DND-41 (cell line): ENCODE measurements at regions not wholly inside any gene's neighbourhood (a gene's known extent, or its start where the extent isn't known, plus 50 kb on each side); places are given as distances from the start of the nearest gene placed in this dataset.

Experiments
- ATAC-seq: fragments of 200-7000 bp; cut with Tn5 transposase; 3 replicates; pipeline ENCODE4 v1.9.1; 2021; ENCODE audit warnings: low read depth; ENCODE audit not compliant: insufficient read depth
- DNase-seq: peaks from one replicate; pipeline ENCODE4 v3.0.0-alpha.2; 2020
- H2AFZ ChIP-seq: 2 replicates; pipeline ENCODE4 v1.6.0; 2012; ENCODE audit warnings: low read depth, low read length
- H3K27ac ChIP-seq: 2 replicates; pipeline ENCODE4 v1.5.1; 2012; ENCODE audit warnings: low read length, inconsistent platforms
- H3K27me3 ChIP-seq: fragments of 200-600 bp; sonication (generic); 2 replicates; pipeline ENCODE4 v1.6.0; 2012; ENCODE audit warnings: low read length, mild to moderate bottlenecking, inconsistent platforms; ENCODE audit not compliant: insufficient read depth, poor library complexity
- H3K36me3 ChIP-seq: 2 replicates; pipeline ENCODE4 v1.5.1; 2012; ENCODE audit warnings: low read length, inconsistent platforms; ENCODE audit not compliant: insufficient read depth
- H3K4me1 ChIP-seq: 2 replicates; pipeline ENCODE4 v1.5.1; 2012; ENCODE audit warnings: mild to moderate bottlenecking, low read length; ENCODE audit not compliant: insufficient read depth
- H3K4me2 ChIP-seq: 2 replicates; pipeline ENCODE4 v1.6.0; 2012; ENCODE audit warnings: mild to moderate bottlenecking, moderate library complexity, low read length, inconsistent platforms; ENCODE audit not compliant: insufficient read depth
- H3K4me3 ChIP-seq, 2 experiments: fragments of 200-600 bp in 1 of 2; shearing (Covaris generic) in 1 of 2; 2 replicates each; pipeline ENCODE4 v1.5.1; 2012 to 2016; ENCODE audit warnings: inconsistent platforms in 2 of 2, low read length in 2 of 2, mild to moderate bottlenecking in 2 of 2, low read depth in 1 of 2, moderate library complexity in 1 of 2
- H3K79me2 ChIP-seq: 2 replicates; pipeline ENCODE4 v1.6.0; 2012; ENCODE audit warnings: low read length, inconsistent platforms; ENCODE audit not compliant: insufficient read depth
- H3K9ac ChIP-seq: 2 replicates; pipeline ENCODE4 v1.6.0; 2012; ENCODE audit warnings: low read depth, mild to moderate bottlenecking, inconsistent platforms, low read length, moderate library complexity
- H3K9me3 ChIP-seq: 2 replicates; pipeline ENCODE4 v1.5.1; 2012; ENCODE audit warnings: low read length, moderate library complexity, mild to moderate bottlenecking, inconsistent platforms; ENCODE audit not compliant: insufficient read depth, severe bottlenecking
- H4K20me1 ChIP-seq: 2 replicates; pipeline ENCODE4 v1.6.0; 2012; ENCODE audit warnings: low read length; ENCODE audit not compliant: insufficient read depth
- EZH2 ChIP-seq: IDR thresholded peaks from 3 replicates; pipeline ENCODE4 v1.6.1; 2012; ENCODE audit warnings: borderline replicate concordance, low read depth, mild to moderate bottlenecking, moderate library complexity, low read length, inconsistent platforms; ENCODE audit not compliant: severe bottlenecking
- TF ChIP-seq, protein P1 (sequence below): IDR thresholded peaks from 2 replicates; pipeline ENCODE4 v1.5.1; 2012; ENCODE audit warnings: borderline replicate concordance, low read length, moderate library complexity, mild to moderate bottlenecking; ENCODE audit not compliant: poor library complexity, severe bottlenecking; ENCODE audit errors: extremely low read depth

- Histone ChIP-seq H3K4me3 (no peak overlapping the region), H2AFZ (no peak overlapping the region), H3K4me1 (no peaks in the 10 kb centered on the region), H3K79me2 (no peaks in the 10 kb centered on the region), H3K9me3 (no peaks in the 10 kb centered on the region), H3K27ac (no peak overlapping the region), H3K4me2 (no peak overlapping the region), H4K20me1 (no peaks in the 10 kb centered on the region), H3K36me3 (no peaks in the 10 kb centered on the region), H3K9ac (no peak overlapping the region), H3K27me3 (no peaks in the 10 kb centered on the region)
- no peak for DNase-seq
- TF ChIP-seq, protein P1, sequence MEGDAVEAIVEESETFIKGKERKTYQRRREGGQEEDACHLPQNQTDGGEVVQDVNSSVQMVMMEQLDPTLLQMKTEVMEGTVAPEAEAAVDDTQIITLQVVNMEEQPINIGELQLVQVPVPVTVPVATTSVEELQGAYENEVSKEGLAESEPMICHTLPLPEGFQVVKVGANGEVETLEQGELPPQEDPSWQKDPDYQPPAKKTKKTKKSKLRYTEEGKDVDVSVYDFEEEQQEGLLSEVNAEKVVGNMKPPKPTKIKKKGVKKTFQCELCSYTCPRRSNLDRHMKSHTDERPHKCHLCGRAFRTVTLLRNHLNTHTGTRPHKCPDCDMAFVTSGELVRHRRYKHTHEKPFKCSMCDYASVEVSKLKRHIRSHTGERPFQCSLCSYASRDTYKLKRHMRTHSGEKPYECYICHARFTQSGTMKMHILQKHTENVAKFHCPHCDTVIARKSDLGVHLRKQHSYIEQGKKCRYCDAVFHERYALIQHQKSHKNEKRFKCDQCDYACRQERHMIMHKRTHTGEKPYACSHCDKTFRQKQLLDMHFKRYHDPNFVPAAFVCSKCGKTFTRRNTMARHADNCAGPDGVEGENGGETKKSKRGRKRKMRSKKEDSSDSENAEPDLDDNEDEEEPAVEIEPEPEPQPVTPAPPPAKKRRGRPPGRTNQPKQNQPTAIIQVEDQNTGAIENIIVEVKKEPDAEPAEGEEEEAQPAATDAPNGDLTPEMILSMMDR: no peak
- TF ChIP-seq EZH2: no peak
- ATAC-seq: no peak
Measured at GRCh38 chr11:80629466-80629865, 1188.6 kb upstream of the TENM4 start.

DNA sequence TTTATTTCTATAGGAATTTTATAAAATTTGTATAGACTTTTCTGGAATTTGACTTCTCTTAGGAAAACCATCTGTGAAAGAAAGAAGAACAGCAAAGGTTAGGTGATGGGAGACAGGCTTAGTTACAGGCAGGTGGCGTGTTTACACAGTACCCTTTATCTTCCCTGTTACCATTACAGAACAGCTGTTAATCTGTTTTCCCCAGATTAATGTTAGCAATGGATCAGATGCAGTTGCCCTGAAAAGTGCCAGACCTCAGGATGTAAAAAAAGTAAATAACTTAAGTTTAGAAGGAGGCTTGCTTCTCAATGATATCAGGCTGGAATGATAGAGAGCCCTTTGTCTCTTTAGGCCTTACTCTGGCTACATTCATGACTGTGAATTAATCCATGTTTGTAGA is 1186.5 kb upstream of the TENM4 start:
- Histone ChIP-seq H2AFZ (no peak overlapping the region), H3K79me2 (no peaks in the 10 kb centered on the region), H3K36me3 (no peaks in the 10 kb centered on the region), H3K27me3 (no peaks in the 10 kb centered on the region), H4K20me1 (no peaks in the 10 kb centered on the region), H3K4me3 (no peak overlapping the region), H3K9me3 (no peaks in the 10 kb centered on the region), H3K27ac (no peak overlapping the region), H3K4me2 (no peak overlapping the region), H3K9ac (no peak overlapping the region), H3K4me1 (no peaks in the 10 kb centered on the region)
- DNase-seq (no peak), ATAC-seq (no peak)
- no peak for TF ChIP-seq EZH2

DNA sequence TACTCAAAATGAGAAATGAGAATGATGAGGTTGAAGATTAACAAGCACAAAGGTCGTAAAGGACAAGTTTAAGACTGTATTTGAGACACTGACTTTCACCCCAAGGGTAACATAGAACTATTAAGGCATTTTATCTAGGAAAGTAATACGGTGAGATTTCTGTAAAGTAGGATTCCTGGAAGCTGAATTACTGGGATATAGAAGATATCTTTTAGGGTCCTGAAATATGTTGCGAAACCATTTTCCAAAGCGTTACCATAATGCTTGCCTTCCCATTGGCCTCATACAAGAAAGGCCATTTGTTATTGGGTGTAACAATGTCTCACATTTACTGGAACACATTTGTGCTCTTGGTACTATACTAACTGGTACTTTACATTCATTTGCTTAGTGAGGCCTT is 1185.9 kb upstream of the TENM4 start:
- Histone ChIP-seq H3K79me2 (no peaks in the 10 kb centered on the region), H3K27me3 (no peaks in the 10 kb centered on the region), H3K27ac (no peak overlapping the region), H3K9ac (no peak overlapping the region), H3K4me1 (no peaks in the 10 kb centered on the region), H3K36me3 (no peaks in the 10 kb centered on the region), H3K9me3 (no peaks in the 10 kb centered on the region), H4K20me1 (no peaks in the 10 kb centered on the region), H2AFZ (no peak overlapping the region), H3K4me3 (no peak overlapping the region), H3K4me2 (no peak overlapping the region)
- DNase-seq (no peak), ATAC-seq (no peak)
- TF ChIP-seq, protein P1: no peak
- no peak for TF ChIP-seq EZH2

DNA sequence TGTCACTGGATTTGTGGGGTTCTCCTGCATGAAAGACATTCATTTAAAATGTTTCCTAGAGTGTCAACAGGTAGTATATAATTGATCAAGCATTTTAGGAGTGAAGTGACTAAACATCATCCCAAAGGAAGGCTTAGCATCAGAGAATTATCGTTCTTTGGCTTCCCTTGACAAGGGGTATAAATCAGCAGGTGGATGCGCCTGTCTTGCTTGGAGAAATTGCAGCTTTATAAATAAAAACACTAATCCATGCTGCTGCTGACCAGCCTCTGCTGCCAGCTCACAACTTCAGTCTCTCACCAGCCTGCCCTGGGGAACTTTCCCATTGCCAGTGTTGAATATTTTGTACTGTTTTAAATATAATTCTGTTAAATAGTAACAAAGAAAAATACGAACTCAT is 1184.7 kb upstream of the TENM4 start:
- TF ChIP-seq, protein P1: no peak

More for the DNA sequence above, 1184.7 kb upstream of the TENM4 start:
- H3K27ac ChIP-seq: no peak overlapping the region
- H3K9me3 ChIP-seq: no peaks in the 10 kb centered on the region
- H3K4me2 ChIP-seq: no peak overlapping the region
- H3K9ac ChIP-seq: no peak overlapping the region
- H3K27me3 ChIP-seq: no peaks in the 10 kb centered on the region
- ATAC-seq (no peak), DNase-seq (no peak)
- no peaks in the 10 kb centered on the region for H3K4me1 ChIP-seq
- no peaks in the 10 kb centered on the region for H3K79me2 ChIP-seq
- no peak overlapping the region for H3K4me3 ChIP-seq
- no peaks in the 10 kb centered on the region for H4K20me1 ChIP-seq
- H3K36me3 ChIP-seq: no peaks in the 10 kb centered on the region
- H2AFZ ChIP-seq: no peak overlapping the region
